ENCODE measurements at regions not wholly inside any gene's neighbourhood (a gene's known extent, or its start where the extent isn't known, plus 50 kb on each side); places are given as distances from the start of the nearest gene placed in this dataset.

GRCh38 chr10:98332623-98333269 is 64.8 kb upstream of the LOXL4 start:
- TF ChIP-seq CTCF (IDR thresholded peaks at IDR 0.05), result no peak
- ATAC-seq (ENCODE audit: insufficient number of reproducible peaks, low FRiP score, low read depth) (no peak), DNase-seq (ENCODE audit: low spot score) (no peak)
- no peaks in the 10 kb centered on the region for H3K4me1 ChIP-seq (ENCODE audit: control insufficient read depth in 1 of 2, low read depth in 2 of 2)
- H3K27me3 ChIP-seq (replicated peaks; ENCODE audit: insufficient read depth), result no peaks in the 10 kb centered on the region
- H3K27ac ChIP-seq, result no peak overlapping the region
- H3K9me3 ChIP-seq, result no peaks in the 10 kb centered on the region
- no peak overlapping the region for H3K4me3 ChIP-seq
- no peaks in the 10 kb centered on the region for H3K36me3 ChIP-seq

DNA sequence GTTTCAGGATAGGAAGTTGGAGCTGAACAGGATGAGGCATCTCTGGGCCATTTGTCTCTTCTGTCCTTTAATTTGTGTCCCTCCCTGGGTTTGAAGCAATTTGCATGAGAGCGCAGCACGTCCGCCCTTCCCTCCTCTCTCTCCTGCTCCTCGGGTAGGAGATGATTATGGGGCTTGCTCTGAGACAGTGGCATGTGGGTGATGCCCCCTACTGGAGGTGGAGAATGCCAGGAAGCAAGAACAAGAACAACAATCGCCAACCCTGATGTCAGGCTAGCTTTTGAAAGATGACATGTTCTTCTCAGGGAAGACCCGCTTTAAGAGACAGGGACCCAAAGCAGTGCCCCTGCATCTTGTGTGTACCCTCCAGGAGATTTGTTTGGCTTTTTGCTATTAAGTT is 63.9 kb upstream of the LOXL4 start:
- H3K27ac ChIP-seq, result no peak overlapping the region
- ATAC-seq (ENCODE audit: insufficient number of reproducible peaks, low FRiP score, low read depth) (no peak), DNase-seq (ENCODE audit: low spot score) (no peak)
- no peaks in the 10 kb centered on the region for H3K9me3 ChIP-seq
- H3K4me1 ChIP-seq (ENCODE audit: control insufficient read depth in 1 of 2, low read depth in 2 of 2), result no peaks in the 10 kb centered on the region
- H3K4me3 ChIP-seq, result no peak overlapping the region
- TF ChIP-seq CTCF (IDR thresholded peaks at IDR 0.05), result no peak
- no peaks in the 10 kb centered on the region for H3K27me3 ChIP-seq (replicated peaks; ENCODE audit: insufficient read depth)
- no peaks in the 10 kb centered on the region for H3K36me3 ChIP-seq

GRCh38 chr10:98330987-98331386 is 63.0 kb upstream of the LOXL4 start:
- DNase-seq (ENCODE audit: low spot score), result no peak
- H3K4me3 ChIP-seq, result no peak overlapping the region
- H3K36me3 ChIP-seq, result no peaks in the 10 kb centered on the region
- no peak overlapping the region for H3K27ac ChIP-seq
- no peak for TF ChIP-seq CTCF (IDR thresholded peaks at IDR 0.05)
- no peak for ATAC-seq (ENCODE audit: insufficient number of reproducible peaks, low FRiP score, low read depth)
- H3K4me1 ChIP-seq (ENCODE audit: control insufficient read depth in 1 of 2, low read depth in 2 of 2), result no peaks in the 10 kb centered on the region
- no peaks in the 10 kb centered on the region for H3K9me3 ChIP-seq
- H3K27me3 ChIP-seq (replicated peaks; ENCODE audit: insufficient read depth), result no peaks in the 10 kb centered on the region

DNA sequence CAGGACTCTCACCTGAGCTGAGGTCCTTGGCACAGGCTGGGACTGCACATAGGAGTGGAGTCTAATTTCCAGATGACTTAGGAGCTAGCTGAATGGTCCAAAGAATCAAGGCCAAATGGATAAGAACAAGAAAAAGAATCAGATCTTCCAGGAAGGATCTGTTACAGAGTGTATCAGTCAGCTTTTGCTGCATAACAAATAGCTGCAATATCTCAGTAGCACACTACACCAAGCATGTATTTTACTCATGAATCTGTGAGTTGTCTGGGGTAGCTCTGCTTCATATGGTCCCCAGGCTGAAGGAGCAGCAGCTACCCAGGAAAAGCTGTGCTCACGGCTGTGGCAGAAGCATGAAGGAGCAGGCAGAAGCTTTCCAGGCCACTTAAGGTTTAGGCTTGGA is 60.6 kb upstream of the LOXL4 start:
- no peaks in the 10 kb centered on the region for H3K36me3 ChIP-seq
- no peaks in the 10 kb centered on the region for H3K4me1 ChIP-seq (ENCODE audit: control insufficient read depth in 1 of 2, low read depth in 2 of 2)
- TF ChIP-seq CTCF (IDR thresholded peaks at IDR 0.05), result no peak
- DNase-seq (ENCODE audit: low spot score), result no peak
- H3K9me3 ChIP-seq, result no peaks in the 10 kb centered on the region
- no peaks in the 10 kb centered on the region for H3K27me3 ChIP-seq (replicated peaks; ENCODE audit: insufficient read depth)
- H3K27ac ChIP-seq, result no peak overlapping the region
- no peak for ATAC-seq (ENCODE audit: insufficient number of reproducible peaks, low FRiP score, low read depth)
- no peak overlapping the region for H3K4me3 ChIP-seq

DNA sequence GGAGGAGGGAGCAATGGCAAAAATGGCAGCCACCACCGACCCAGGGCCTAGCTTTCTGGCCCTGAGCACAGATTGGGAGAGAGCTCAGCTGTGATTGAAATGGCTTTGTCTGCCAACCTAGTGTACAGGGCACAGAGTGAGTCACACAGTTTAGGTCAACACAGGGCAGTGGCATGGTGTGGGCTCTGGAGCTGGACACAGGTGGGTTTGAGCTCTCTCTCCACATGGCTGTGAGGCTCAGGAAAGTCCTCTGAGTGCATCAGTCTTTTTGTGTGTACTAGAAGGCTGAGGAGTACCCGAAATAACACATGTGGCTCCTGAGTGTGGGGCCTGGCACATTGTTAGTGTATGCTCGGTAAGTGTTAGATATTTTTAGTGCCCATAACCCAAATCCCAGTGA is 60.2 kb upstream of the LOXL4 start:
- ATAC-seq (ENCODE audit: insufficient number of reproducible peaks, low FRiP score, low read depth) (no peak), DNase-seq (ENCODE audit: low spot score) (no peak)
- H3K27me3 ChIP-seq (replicated peaks; ENCODE audit: insufficient read depth), result no peaks in the 10 kb centered on the region
- no peak overlapping the region for H3K4me3 ChIP-seq
- no peaks in the 10 kb centered on the region for H3K9me3 ChIP-seq
- no peak overlapping the region for H3K27ac ChIP-seq
- H3K36me3 ChIP-seq, result no peaks in the 10 kb centered on the region
- no peaks in the 10 kb centered on the region for H3K4me1 ChIP-seq (ENCODE audit: control insufficient read depth in 1 of 2, low read depth in 2 of 2)
- TF ChIP-seq CTCF (IDR thresholded peaks at IDR 0.05), result no peak

Data from thoracic aorta (tissue), 2 donors.